Kidney (tissue), 13 donors: ENCODE measurements at regions not wholly inside any gene's neighbourhood (a gene's known extent, or its start where the extent isn't known, plus 50 kb on each side); places are given as distances from the start of the nearest gene placed in this dataset.
"Not testable (repeated sequence)": the region's sequence is repeated elsewhere in the genome, so short reads cannot be mapped to it uniquely, and the experiment has no call there.

Source experiments
- DNase-seq, 5 donors: peaks; one replicate each; pipeline ENCODE4 v3.0.0-alpha.2; 2013 to 2020
- FAIRE-seq: peaks from 2 replicates; lab custom pipeline; 2012; peaks lifted over from hg19 to GRCh38; lab: Jason Lieb, UNC
- H3K27ac ChIP-seq, 2 donors: one replicate each; pipeline ENCODE4 v1.7.0; 2013; ENCODE audit warnings: low read depth in 2 of 2, low read length in 2 of 2, inconsistent platforms in 1 of 2
- H3K27me3 ChIP-seq: one replicate; pipeline ENCODE4 v1.7.1; 2013; ENCODE audit warnings: low read length, inconsistent platforms; ENCODE audit not compliant: control insufficient read depth, insufficient read depth
- H3K36me3 ChIP-seq, 3 donors: one replicate each; pipeline versions ENCODE4 v1.7.0 to v1.7.1; 2013; ENCODE audit warnings: low read length in 3 of 3, control low read depth in 1 of 3, inconsistent platforms in 1 of 3; ENCODE audit not compliant: insufficient read depth in 3 of 3, control insufficient read depth in 2 of 3
- H3K4me1 ChIP-seq, 3 donors: one replicate each; pipeline versions ENCODE4 v1.7.0 to v1.7.1; 2013; ENCODE audit warnings: low read length in 3 of 3, inconsistent platforms in 1 of 3, low read depth in 1 of 3; ENCODE audit not compliant: control insufficient read depth in 2 of 3, insufficient read depth in 2 of 3
- H3K4me3 ChIP-seq, 3 donors: one replicate each; pipeline versions ENCODE4 v1.7.0 to v1.8.1; 2013; ENCODE audit warnings: low read length in 3 of 3, control low read depth in 1 of 3, inconsistent platforms in 1 of 3
- H3K9ac ChIP-seq, 3 donors: one replicate each; pipeline versions ENCODE4 v1.7.0 to v1.7.1; 2013; ENCODE audit warnings: low read length in 3 of 3, control low read depth in 1 of 3, inconsistent platforms in 1 of 3
- H3K9me3 ChIP-seq, 3 donors: one replicate each; pipeline versions ENCODE4 v1.7.0 to v1.7.1; 2013; ENCODE audit warnings: low read length in 3 of 3, control low read depth in 1 of 3, inconsistent platforms in 1 of 3; ENCODE audit not compliant: control insufficient read depth in 2 of 3, insufficient read depth in 1 of 3
- CTCF ChIP-seq: IDR thresholded peaks from 3 replicates; pipeline ENCODE4 v1.5.1; 2012; ENCODE audit warnings: mild to moderate bottlenecking, moderate library complexity, borderline replicate concordance; ENCODE audit not compliant: insufficient read depth; ENCODE audit errors: extremely low read depth
- intact Hi-C: fragments of 100-400 bp; cut with DNase I; formaldehyde crosslinking; loops from one replicate; pipeline ENCODE4 v1.11.1; 2022
- donor health status: control.
- donor health status: control.
- donor health status: control.
- donor health status: control.
- donor health status: control.
- donor health status: DM: yes; HTN: yes; CAD: no.
- donor health status: Normal renal cell carcinoma (clear cell type).

GRCh38 chr9:24652181-24652580 is 106.5 kb upstream of the IZUMO3 start:
- H3K36me3 ChIP-seq: no peaks in the 10 kb centered on the region
- no peak for TF ChIP-seq CTCF
- FAIRE-seq: no peak

GRCh38 chr9:24628809-24629208 is 83.1 kb upstream of the IZUMO3 start:
- FAIRE-seq, H3K4me1 ChIP-seq, H3K27me3 ChIP-seq, H3K9ac ChIP-seq, H3K27ac ChIP-seq, DNase-seq, H3K9me3 ChIP-seq, H3K4me3 ChIP-seq, H3K36me3 ChIP-seq, intact Hi-C loops: not testable (repeated sequence)

More at GRCh38 chr9:24652181-24652580, 106.5 kb upstream of the IZUMO3 start:
- H3K9me3 ChIP-seq: peaks cover 0 to 3% (median 2%) of the 10 kb centered on the region in 3 donors
- no peak overlapping the region for H3K27ac ChIP-seq
- no peaks in the 10 kb centered on the region for H3K4me1 ChIP-seq
- H3K27me3 ChIP-seq: no peaks in the 10 kb centered on the region
- H3K9ac ChIP-seq: no peak overlapping the region
- no peak for DNase-seq
- intact Hi-C loops: no loop called here
- no peak overlapping the region for H3K4me3 ChIP-seq

- DNase-seq (no peak), FAIRE-seq (no peak)
- no peaks in the 10 kb centered on the region for H3K27me3 ChIP-seq
- no peaks in the 10 kb centered on the region for H3K9me3 ChIP-seq
- TF ChIP-seq CTCF: no peak
- no peaks in the 10 kb centered on the region for H3K36me3 ChIP-seq
- no peak overlapping the region for H3K9ac ChIP-seq
- no peaks in the 10 kb centered on the region for H3K4me1 ChIP-seq
- intact Hi-C loops: no loop called here
- no peak overlapping the region for H3K4me3 ChIP-seq
- H3K27ac ChIP-seq: no peak overlapping the region
Measured at GRCh38 chr9:24625097-24625496, 79.4 kb upstream of the IZUMO3 start.

DNA sequence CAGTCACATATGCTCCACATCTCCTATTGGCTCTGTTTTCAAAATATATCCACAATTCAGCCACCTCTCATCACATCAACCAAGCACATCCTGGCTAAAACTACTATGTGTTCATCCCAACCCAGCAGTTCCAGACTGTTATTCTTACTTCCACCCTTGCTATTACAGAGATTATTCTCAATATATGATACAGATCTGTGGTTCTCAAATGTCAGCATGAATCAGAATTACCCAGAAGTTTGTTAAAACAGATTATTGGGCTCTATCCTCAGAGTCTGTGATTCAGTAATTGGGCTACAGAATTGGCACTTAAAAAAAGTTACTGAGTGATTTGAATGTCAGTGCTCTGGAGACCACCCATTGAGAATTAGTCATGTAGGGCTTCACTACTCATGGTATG is 78.8 kb upstream of the IZUMO3 start:
- no peak overlapping the region for H3K9ac ChIP-seq
- H3K4me1 ChIP-seq: no peaks in the 10 kb centered on the region
- no peaks in the 10 kb centered on the region for H3K27me3 ChIP-seq
- intact Hi-C loops: no loop called here
- H3K36me3 ChIP-seq: no peaks in the 10 kb centered on the region
- no peak overlapping the region for H3K27ac ChIP-seq
- H3K4me3 ChIP-seq: no peak overlapping the region
- no peak for DNase-seq
- H3K9me3 ChIP-seq: no peaks in the 10 kb centered on the region
- no peak for FAIRE-seq
- no peak for TF ChIP-seq CTCF
